GM11168 (cell line): ENCODE measurements at regions not wholly inside any gene's neighbourhood (a gene's known extent, or its start where the extent isn't known, plus 50 kb on each side); places are given as distances from the start of the nearest gene placed in this dataset.
"Not testable (repeated sequence)": the region's sequence is repeated elsewhere in the genome, so short reads cannot be mapped to it uniquely, and the experiment has no call there.

Source experiments
- in situ Hi-C: fragments of 300-500 bp; cut with MboI; formaldehyde crosslinking; loops from one replicate; pipeline ENCODE4 v1.12.0; 2022; ENCODE audit warnings: low sequenced_read_pairs; ENCODE audit not compliant: unreplicated experiment

- in situ Hi-C loops, result no loop called here
Measured at GRCh38 chr10:108039821-108040584, 875.5 kb upstream of the SORCS1 start.

GRCh38 chr10:108037061-108037460, 872.6 kb upstream of the SORCS1 start:
- in situ Hi-C loops, result no loop called here

GRCh38 chr10:108036265-108036664, 871.8 kb upstream of the SORCS1 start:
- in situ Hi-C loops, result no loop called here

- in situ Hi-C loops, result no loop called here
Measured at GRCh38 chr10:108034829-108035228, 870.3 kb upstream of the SORCS1 start.

GRCh38 chr10:108033518-108033917, 869.0 kb upstream of the SORCS1 start:
- in situ Hi-C loops, result not testable (repeated sequence)

- in situ Hi-C loops, result no loop called here
Measured at GRCh38 chr10:108031505-108031904, 867.0 kb upstream of the SORCS1 start.

- in situ Hi-C loops, result no loop called here
Measured at GRCh38 chr10:108014902-108015177, 850.3 kb upstream of the SORCS1 start.

- in situ Hi-C loops, result no loop called here
Measured at GRCh38 chr10:108014145-108014901, 849.8 kb upstream of the SORCS1 start.

GRCh38 chr10:108005627-108006026, 841.1 kb upstream of the SORCS1 start:
- in situ Hi-C loops, result no loop called here

- in situ Hi-C loops, result no loop called here
Measured at GRCh38 chr10:108003576-108003975, 839.1 kb upstream of the SORCS1 start.

- in situ Hi-C loops, result no loop called here
Measured at GRCh38 chr10:108003061-108003460, 838.6 kb upstream of the SORCS1 start.

- in situ Hi-C loops, result no loop called here
Measured at GRCh38 chr10:108000365-108000764, 835.9 kb upstream of the SORCS1 start.

GRCh38 chr10:107994621-107995270, 830.2 kb upstream of the SORCS1 start:
- in situ Hi-C loops, result no loop called here

GRCh38 chr10:107986571-107986970, 822.1 kb upstream of the SORCS1 start:
- in situ Hi-C loops, result no loop called here

GRCh38 chr10:107984581-107984980, 820.1 kb upstream of the SORCS1 start:
- in situ Hi-C loops, result no loop called here

- in situ Hi-C loops, result no loop called here
Measured at GRCh38 chr10:107984149-107984548, 819.6 kb upstream of the SORCS1 start.

- in situ Hi-C loops, result no loop called here
Measured at GRCh38 chr10:107978455-107978854, 813.9 kb upstream of the SORCS1 start.

GRCh38 chr10:107971973-107972372, 807.5 kb upstream of the SORCS1 start:
- in situ Hi-C loops, result no loop called here

GRCh38 chr10:107971411-107971810, 806.9 kb upstream of the SORCS1 start:
- in situ Hi-C loops, result no loop called here

- in situ Hi-C loops, result no loop called here
Measured at GRCh38 chr10:107970512-107970911, 806.0 kb upstream of the SORCS1 start.

- in situ Hi-C loops, result no loop called here
Measured at GRCh38 chr10:107969936-107970335, 805.4 kb upstream of the SORCS1 start.
